Esophagus squamous epithelium (tissue), 5 donors: ENCODE measurements at regions not wholly inside any gene's neighbourhood (a gene's known extent, or its start where the extent isn't known, plus 50 kb on each side); places are given as distances from the start of the nearest gene placed in this dataset.

Source experiments
- DNase-seq: peaks from one replicate; lab custom pipeline; 2025; lab: John Stamatoyannopoulos, UW
- H3K27ac ChIP-seq, 4 donors: fragments of 200-600 bp; sonication (generic); one replicate each; pipeline ENCODE4 v1.5.1; 2016 to 2019; ENCODE audit warnings: mild to moderate bottlenecking in 1 of 4
- H3K27me3 ChIP-seq, 4 donors: fragments of 200-600 bp; sonication (generic); 1 replicate in 3 of 4; 2 replicates in 1 of 4; pipeline versions ENCODE4 v1.5.1 to v1.6.0; 2017 to 2021; ENCODE audit warnings: antibody characterized with exemption in 1 of 4
- H3K36me3 ChIP-seq, 3 donors: fragments of 200-600 bp; sonication (generic); one replicate each; pipeline ENCODE4 v1.5.1; 2016 to 2019
- H3K4me1 ChIP-seq, 3 donors: fragments of 200-600 bp; sonication (generic); one replicate each; pipeline ENCODE4 v1.5.1; 2017 to 2019
- H3K4me3 ChIP-seq, 4 donors: fragments of 200-600 bp; sonication (generic); 1 replicate in 3 of 4; 2 replicates in 1 of 4; pipeline ENCODE4 v1.5.1; 2016 to 2019; ENCODE audit warnings: mild to moderate bottlenecking in 2 of 4, moderate library complexity in 1 of 4
- H3K9me3 ChIP-seq, 3 donors: fragments of 200-600 bp; sonication (generic); one replicate each; pipeline ENCODE4 v1.5.1; 2016 to 2019
- POLR2A ChIP-seq, 4 donors: fragments of 450-650 bp; IDR thresholded peaks; one replicate each; pipeline ENCODE4 v1.6.1; 2017; ENCODE audit warnings: antibody characterized with exemption in 4 of 4, mild to moderate bottlenecking in 4 of 4, moderate library complexity in 3 of 4
- WGBS, 2 donors: methylation state at CpG; one replicate each; pipeline ENCODE4 v1.1.5; 2018; 5-methylcytosine and 5-hydroxymethylcytosine counted together
- intact Hi-C: fragments of 100-400 bp; cut with DNase I; formaldehyde crosslinking; loops from one replicate; pipeline ENCODE4 v1.15.0; 2022
- TF ChIP-seq, protein P1 (sequence below), 6 experiments: fragments of 450-650 bp in 4 of 6; fragments of 200-600 bp in 2 of 6; sonication (generic) in 2 of 6; IDR thresholded peaks; one replicate each; pipeline ENCODE4 v1.5.1; 2016 to 2019; ENCODE audit warnings: antibody characterized with exemption in 6 of 6, mild to moderate bottlenecking in 4 of 6, moderate library complexity in 4 of 6
- donor health status: DM: yes; HTN: yes; CAD: no.

- H3K9me3 ChIP-seq = no peaks in the 10 kb centered on the region
- TF ChIP-seq POLR2A (IDR thresholded peaks at IDR 0.05) = no peak
- TF ChIP-seq, protein P1, sequence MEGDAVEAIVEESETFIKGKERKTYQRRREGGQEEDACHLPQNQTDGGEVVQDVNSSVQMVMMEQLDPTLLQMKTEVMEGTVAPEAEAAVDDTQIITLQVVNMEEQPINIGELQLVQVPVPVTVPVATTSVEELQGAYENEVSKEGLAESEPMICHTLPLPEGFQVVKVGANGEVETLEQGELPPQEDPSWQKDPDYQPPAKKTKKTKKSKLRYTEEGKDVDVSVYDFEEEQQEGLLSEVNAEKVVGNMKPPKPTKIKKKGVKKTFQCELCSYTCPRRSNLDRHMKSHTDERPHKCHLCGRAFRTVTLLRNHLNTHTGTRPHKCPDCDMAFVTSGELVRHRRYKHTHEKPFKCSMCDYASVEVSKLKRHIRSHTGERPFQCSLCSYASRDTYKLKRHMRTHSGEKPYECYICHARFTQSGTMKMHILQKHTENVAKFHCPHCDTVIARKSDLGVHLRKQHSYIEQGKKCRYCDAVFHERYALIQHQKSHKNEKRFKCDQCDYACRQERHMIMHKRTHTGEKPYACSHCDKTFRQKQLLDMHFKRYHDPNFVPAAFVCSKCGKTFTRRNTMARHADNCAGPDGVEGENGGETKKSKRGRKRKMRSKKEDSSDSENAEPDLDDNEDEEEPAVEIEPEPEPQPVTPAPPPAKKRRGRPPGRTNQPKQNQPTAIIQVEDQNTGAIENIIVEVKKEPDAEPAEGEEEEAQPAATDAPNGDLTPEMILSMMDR (IDR thresholded peaks at IDR 0.05) = no peak
- intact Hi-C loops = no loop called here
Measured at GRCh38 chr13:103878891-103879605, 812.8 kb upstream of the SLC10A2 start.

GRCh38 chr13:103876571-103876970 lies 810.4 kb upstream of the SLC10A2 start:
- intact Hi-C loops = no loop called here
- Histone ChIP-seq H3K36me3 (no peaks in the 10 kb centered on the region), H3K27ac (no peak overlapping the region), H3K27me3 (no peaks in the 10 kb centered on the region), H3K4me1 (no peaks in the 10 kb centered on the region), H3K4me3 (no peak overlapping the region), H3K9me3 (no peaks in the 10 kb centered on the region)
- DNase-seq = no peak
- WGBS, 2 donors = 84 to 86% methylated on average over 6 of the region's 6 CpGs
- TF ChIP-seq, protein P1 (IDR thresholded peaks at IDR 0.05) = no peak
- TF ChIP-seq POLR2A (IDR thresholded peaks at IDR 0.05) = no peak

More at GRCh38 chr13:103878891-103879605, 812.8 kb upstream of the SLC10A2 start:
- DNase-seq = no peak
- no peaks in the 10 kb centered on the region for H3K36me3 ChIP-seq
- H3K27ac ChIP-seq = no peak overlapping the region
- no peaks in the 10 kb centered on the region for H3K27me3 ChIP-seq
- 49 to 69% methylated on average over 2 of the region's 2 CpGs for WGBS, 2 donors
- no peak overlapping the region for H3K4me3 ChIP-seq
- peaks cover 0 to 9% (median 0%) of the 10 kb centered on the region in 3 donors for H3K4me1 ChIP-seq

DNA sequence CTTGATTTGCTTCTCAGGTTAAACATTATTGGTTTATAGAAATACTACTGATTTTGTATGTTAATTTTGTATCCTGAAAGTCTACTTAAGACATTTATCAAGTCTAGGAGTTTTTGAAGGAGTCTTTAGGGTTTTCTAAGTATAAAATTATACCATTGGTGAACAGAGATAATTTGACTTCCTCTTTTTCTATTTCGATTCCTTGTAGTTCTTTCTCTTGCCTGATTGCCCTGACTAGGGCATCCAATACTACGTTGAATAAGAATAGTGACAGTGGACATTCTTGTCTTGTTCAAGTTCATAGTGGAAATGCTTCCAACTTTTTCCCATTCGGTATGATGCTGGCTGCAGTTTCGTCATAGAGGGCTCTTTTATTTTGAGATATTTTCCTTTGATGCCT lies 807.5 kb upstream of the SLC10A2 start:
- Histone ChIP-seq H3K27me3 (no peaks in the 10 kb centered on the region), H3K27ac (no peak overlapping the region), H3K4me1 (no peaks in the 10 kb centered on the region), H3K4me3 (no peak overlapping the region), H3K9me3 (no peaks in the 10 kb centered on the region), H3K36me3 (no peaks in the 10 kb centered on the region)
- no peak for TF ChIP-seq POLR2A (IDR thresholded peaks at IDR 0.05)
- TF ChIP-seq, protein P1 (IDR thresholded peaks at IDR 0.05) = no peak
- DNase-seq = no peak
- intact Hi-C loops = no loop called here
- WGBS, 2 donors = 65 to 70% methylated on average over 4 of the region's 4 CpGs

DNA sequence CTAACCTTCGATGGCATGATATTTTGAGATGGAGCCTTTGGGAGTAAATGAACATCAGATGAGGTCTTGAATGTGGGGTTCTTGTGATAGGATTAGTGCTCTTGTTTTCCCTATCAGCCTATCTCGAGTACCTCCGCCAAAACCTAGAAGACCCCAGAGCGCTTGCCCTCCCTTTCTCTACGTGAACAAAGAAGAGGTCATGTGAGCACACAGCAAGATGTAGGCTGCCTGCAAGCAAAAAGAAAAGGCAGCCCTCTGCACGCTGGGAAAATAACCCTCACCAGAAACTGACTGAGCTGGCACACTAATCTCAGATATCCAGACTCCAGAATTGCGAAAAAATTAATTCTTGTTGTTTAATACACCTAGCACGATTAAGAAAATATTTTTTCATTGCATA lies 799.8 kb upstream of the SLC10A2 start:
- no peaks in the 10 kb centered on the region for H3K9me3 ChIP-seq
- intact Hi-C loops = no loop called here
- no peaks in the 10 kb centered on the region for H3K27me3 ChIP-seq
- H3K27ac ChIP-seq = no peak overlapping the region
- no peaks in the 10 kb centered on the region for H3K4me1 ChIP-seq
- TF ChIP-seq, protein P1 (IDR thresholded peaks at IDR 0.05) = no peak
- no peak for TF ChIP-seq POLR2A (IDR thresholded peaks at IDR 0.05)
- 71 to 76% methylated on average over 7 to 8 of the region's 8 CpGs for WGBS, 2 donors
- DNase-seq = no peak
- H3K4me3 ChIP-seq = no peak overlapping the region
- H3K36me3 ChIP-seq = no peaks in the 10 kb centered on the region

DNA sequence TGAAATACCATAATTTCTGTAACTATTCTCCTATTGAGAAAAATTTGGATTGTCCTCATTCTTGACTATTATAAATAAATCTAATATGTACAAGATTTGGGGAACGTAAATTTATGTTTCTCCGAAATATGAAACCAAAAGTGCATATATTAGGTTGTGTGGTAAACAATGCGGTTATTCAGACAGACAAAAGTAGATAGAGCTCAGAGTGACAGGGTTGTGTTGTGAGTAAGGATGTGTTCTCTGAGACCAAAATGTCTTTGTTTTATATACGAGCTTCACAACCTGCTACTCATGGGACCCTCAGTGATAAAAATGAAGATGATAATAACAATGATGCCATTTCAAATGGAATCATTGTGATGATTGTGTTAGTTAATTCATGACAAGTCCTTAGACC lies 796.3 kb upstream of the SLC10A2 start:
- Histone ChIP-seq H3K36me3 (no peaks in the 10 kb centered on the region), H3K27me3 (no peaks in the 10 kb centered on the region), H3K4me1 (no peaks in the 10 kb centered on the region), H3K4me3 (no peak overlapping the region), H3K9me3 (no peaks in the 10 kb centered on the region), H3K27ac (no peak overlapping the region)
- 81 to 88% methylated on average over 4 of the region's 4 CpGs for WGBS, 2 donors
- intact Hi-C loops = no loop called here
- DNase-seq = no peak
- no peak for TF ChIP-seq POLR2A (IDR thresholded peaks at IDR 0.05)
- TF ChIP-seq, protein P1 (IDR thresholded peaks at IDR 0.05) = no peak
